ENCODE measurements at regions not wholly inside any gene's neighbourhood (a gene's known extent, or its start where the extent isn't known, plus 50 kb on each side); places are given as distances from the start of the nearest gene placed in this dataset.

DNA sequence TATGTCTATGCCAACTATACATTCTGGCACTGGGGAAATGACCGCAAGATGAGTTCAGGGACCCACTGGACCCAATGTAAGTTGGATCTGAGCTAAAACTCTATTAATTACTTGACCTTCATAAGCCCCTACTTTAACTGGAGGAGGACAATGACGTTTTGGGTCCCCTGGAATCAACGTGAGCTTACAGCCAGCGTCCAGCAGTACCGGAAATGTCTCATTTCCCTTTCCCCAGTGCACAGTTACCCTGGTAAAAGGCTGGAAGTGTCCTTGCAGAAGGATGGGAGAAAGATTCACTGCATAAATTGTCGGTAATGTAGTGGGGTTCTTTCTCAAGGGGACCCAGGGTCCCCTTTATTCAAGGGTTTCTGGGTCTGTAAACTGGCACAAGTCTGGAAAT, 1297.6 kb upstream of the ACVR2A start (continued):
- TF ChIP-seq, protein P1, sequence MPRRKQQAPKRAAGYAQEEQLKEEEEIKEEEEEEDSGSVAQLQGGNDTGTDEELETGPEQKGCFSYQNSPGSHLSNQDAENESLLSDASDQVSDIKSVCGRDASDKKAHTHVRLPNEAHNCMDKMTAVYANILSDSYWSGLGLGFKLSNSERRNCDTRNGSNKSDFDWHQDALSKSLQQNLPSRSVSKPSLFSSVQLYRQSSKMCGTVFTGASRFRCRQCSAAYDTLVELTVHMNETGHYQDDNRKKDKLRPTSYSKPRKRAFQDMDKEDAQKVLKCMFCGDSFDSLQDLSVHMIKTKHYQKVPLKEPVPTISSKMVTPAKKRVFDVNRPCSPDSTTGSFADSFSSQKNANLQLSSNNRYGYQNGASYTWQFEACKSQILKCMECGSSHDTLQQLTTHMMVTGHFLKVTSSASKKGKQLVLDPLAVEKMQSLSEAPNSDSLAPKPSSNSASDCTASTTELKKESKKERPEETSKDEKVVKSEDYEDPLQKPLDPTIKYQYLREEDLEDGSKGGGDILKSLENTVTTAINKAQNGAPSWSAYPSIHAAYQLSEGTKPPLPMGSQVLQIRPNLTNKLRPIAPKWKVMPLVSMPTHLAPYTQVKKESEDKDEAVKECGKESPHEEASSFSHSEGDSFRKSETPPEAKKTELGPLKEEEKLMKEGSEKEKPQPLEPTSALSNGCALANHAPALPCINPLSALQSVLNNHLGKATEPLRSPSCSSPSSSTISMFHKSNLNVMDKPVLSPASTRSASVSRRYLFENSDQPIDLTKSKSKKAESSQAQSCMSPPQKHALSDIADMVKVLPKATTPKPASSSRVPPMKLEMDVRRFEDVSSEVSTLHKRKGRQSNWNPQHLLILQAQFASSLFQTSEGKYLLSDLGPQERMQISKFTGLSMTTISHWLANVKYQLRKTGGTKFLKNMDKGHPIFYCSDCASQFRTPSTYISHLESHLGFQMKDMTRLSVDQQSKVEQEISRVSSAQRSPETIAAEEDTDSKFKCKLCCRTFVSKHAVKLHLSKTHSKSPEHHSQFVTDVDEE (CRISPR knock-in tag; IDR thresholded peaks at IDR 0.05), result no peak

GRCh38 chr2:146544701-146545100, 1300.1 kb upstream of the ACVR2A start:
- TF ChIP-seq TOX (CRISPR knock-in tag; IDR thresholded peaks at IDR 0.05; ENCODE audit: borderline replicate concordance) (no peak), BACH2 (CRISPR knock-in tag; IDR thresholded peaks at IDR 0.05; ENCODE audit: borderline replicate concordance) (no peak), ZNF70 (CRISPR knock-in tag; IDR thresholded peaks at IDR 0.05) (no peak), ESRRG (CRISPR knock-in tag; IDR thresholded peaks at IDR 0.05) (no peak), OSR1 (CRISPR knock-in tag; IDR thresholded peaks at IDR 0.05) (no peak), CSDC2 (CRISPR knock-in tag; IDR thresholded peaks at IDR 0.05) (no peak), ZFP3 (CRISPR knock-in tag; IDR thresholded peaks at IDR 0.05) (no peak)
- TF ChIP-seq, protein P2, sequence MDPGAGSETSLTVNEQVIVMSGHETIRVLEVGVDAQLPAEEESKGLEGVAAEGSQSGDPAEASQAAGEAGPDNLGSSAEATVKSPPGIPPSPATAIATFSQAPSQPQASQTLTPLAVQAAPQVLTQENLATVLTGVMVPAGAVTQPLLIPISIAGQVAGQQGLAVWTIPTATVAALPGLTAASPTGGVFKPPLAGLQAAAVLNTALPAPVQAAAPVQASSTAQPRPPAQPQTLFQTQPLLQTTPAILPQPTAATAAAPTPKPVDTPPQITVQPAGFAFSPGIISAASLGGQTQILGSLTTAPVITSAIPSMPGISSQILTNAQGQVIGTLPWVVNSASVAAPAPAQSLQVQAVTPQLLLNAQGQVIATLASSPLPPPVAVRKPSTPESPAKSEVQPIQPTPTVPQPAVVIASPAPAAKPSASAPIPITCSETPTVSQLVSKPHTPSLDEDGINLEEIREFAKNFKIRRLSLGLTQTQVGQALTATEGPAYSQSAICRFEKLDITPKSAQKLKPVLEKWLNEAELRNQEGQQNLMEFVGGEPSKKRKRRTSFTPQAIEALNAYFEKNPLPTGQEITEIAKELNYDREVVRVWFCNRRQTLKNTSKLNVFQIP (CRISPR knock-in tag; IDR thresholded peaks at IDR 0.05; ENCODE audit: borderline replicate concordance, low read depth), result no peak
- TF ChIP-seq, protein P1 (CRISPR knock-in tag; IDR thresholded peaks at IDR 0.05), result no peak
- no peak for ATAC-seq

GRCh38 chr2:146541896-146542295, 1302.9 kb upstream of the ACVR2A start:
- TF ChIP-seq, protein P3, sequence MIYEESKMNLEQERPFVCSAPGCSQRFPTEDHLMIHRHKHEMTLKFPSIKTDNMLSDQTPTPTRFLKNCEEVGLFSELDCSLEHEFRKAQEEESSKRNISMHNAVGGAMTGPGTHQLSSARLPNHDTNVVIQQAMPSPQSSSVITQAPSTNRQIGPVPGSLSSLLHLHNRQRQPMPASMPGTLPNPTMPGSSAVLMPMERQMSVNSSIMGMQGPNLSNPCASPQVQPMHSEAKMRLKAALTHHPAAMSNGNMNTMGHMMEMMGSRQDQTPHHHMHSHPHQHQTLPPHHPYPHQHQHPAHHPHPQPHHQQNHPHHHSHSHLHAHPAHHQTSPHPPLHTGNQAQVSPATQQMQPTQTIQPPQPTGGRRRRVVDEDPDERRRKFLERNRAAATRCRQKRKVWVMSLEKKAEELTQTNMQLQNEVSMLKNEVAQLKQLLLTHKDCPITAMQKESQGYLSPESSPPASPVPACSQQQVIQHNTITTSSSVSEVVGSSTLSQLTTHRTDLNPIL (CRISPR knock-in tag; IDR thresholded peaks at IDR 0.05; ENCODE audit: low read depth), result no peak
- TF ChIP-seq SNAI2 (CRISPR knock-in tag; IDR thresholded peaks at IDR 0.05), result no peak
- TF ChIP-seq RARB (CRISPR knock-in tag; IDR thresholded peaks at IDR 0.05), result no peak
- TF ChIP-seq GLIS3 (CRISPR knock-in tag; IDR thresholded peaks at IDR 0.05), result no peak
- no peak for TF ChIP-seq OSR1 (CRISPR knock-in tag; IDR thresholded peaks at IDR 0.05)
- no peak for TF ChIP-seq ZFP3 (CRISPR knock-in tag; IDR thresholded peaks at IDR 0.05)
- TF ChIP-seq ZFP30 (CRISPR knock-in tag; IDR thresholded peaks at IDR 0.05), result no peak
- TF ChIP-seq ESRRG (CRISPR knock-in tag; IDR thresholded peaks at IDR 0.05), result no peak
- TF ChIP-seq, protein P1 (CRISPR knock-in tag; IDR thresholded peaks at IDR 0.05), result no peak
- TF ChIP-seq CSDC2 (CRISPR knock-in tag; IDR thresholded peaks at IDR 0.05), result no peak
- TF ChIP-seq ZNF8 (CRISPR knock-in tag; IDR thresholded peaks at IDR 0.05), result no peak
- TF ChIP-seq TOX (CRISPR knock-in tag; IDR thresholded peaks at IDR 0.05; ENCODE audit: borderline replicate concordance), result no peak
- TF ChIP-seq ARNTL (CRISPR knock-in tag; IDR thresholded peaks at IDR 0.05; ENCODE audit: borderline replicate concordance, low read depth), result no peak
- TF ChIP-seq, protein P2 (CRISPR knock-in tag; IDR thresholded peaks at IDR 0.05; ENCODE audit: borderline replicate concordance, low read depth), result no peak
- no peak for TF ChIP-seq TCF4 (CRISPR knock-in tag; IDR thresholded peaks at IDR 0.05; ENCODE audit: borderline replicate concordance)
- ATAC-seq, result no peak
